22Rv1 (cell line): ENCODE measurements at regions not wholly inside any gene's neighbourhood (a gene's known extent, or its start where the extent isn't known, plus 50 kb on each side); places are given as distances from the start of the nearest gene placed in this dataset.

Experiments
- H3K27ac ChIP-seq: fragments of 450-650 bp; 2 replicates; pipeline ENCODE4 v1.5.1; 2017
- ZFX ChIP-seq: fragments of 450-650 bp; IDR thresholded peaks from 2 replicates; pipeline ENCODE4 v1.6.1; 2017; ENCODE audit warnings: antibody characterized with exemption, borderline replicate concordance
- TF ChIP-seq, protein P1 (sequence below): fragments of 450-650 bp; IDR thresholded peaks from 2 replicates; pipeline ENCODE4 v1.5.1; 2017; ENCODE audit warnings: mild to moderate bottlenecking

DNA sequence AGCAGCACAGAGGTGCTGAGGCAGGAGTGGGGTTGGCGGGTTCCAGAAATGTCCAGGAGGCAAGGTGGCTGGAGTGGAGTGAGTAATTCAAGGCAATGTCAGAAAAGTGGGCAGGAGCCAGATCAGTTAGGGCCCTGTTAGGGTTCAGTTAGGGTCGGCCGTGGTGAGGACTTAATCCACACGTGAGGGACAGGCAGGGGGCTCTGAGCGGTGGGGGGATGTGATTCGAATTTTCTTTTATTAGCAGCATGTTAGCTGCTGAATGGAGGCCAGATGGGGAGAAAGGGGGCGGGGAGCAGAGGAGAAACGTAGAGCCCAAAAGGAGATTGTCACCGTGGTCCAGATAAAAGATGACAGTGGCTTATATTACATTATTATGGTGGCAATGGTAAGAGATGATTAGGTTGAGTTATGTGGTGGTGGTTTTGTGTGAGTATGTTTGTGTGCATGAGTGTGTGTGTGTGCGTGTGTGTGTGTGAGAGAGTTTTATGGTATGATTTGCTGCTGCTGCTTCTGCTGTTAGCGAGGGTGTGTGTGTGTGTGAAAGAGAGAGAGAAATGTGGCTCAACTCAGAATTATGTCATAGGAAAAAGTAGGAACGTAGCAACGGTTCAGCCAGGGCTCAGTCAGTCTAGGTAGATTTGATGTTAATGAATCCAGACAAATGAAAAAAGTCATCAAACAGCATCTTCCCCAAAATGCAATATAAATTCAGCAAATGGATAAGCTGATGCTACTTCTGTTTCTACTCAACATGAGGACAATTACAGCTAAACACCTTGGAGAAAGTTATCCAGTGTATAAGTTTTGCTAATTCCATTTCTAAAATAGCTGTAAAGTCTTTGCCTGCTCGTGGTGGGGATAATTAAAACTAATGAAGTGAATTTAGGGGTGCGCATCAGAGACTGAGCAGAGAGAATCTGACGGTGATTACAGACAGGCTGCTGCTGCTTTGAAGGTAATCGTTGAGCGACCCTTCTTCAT is 390.6 kb downstream of the HAPSTR1 start:
- no peak overlapping the region for H3K27ac ChIP-seq
- TF ChIP-seq ZFX: no peak
- TF ChIP-seq, protein P1, sequence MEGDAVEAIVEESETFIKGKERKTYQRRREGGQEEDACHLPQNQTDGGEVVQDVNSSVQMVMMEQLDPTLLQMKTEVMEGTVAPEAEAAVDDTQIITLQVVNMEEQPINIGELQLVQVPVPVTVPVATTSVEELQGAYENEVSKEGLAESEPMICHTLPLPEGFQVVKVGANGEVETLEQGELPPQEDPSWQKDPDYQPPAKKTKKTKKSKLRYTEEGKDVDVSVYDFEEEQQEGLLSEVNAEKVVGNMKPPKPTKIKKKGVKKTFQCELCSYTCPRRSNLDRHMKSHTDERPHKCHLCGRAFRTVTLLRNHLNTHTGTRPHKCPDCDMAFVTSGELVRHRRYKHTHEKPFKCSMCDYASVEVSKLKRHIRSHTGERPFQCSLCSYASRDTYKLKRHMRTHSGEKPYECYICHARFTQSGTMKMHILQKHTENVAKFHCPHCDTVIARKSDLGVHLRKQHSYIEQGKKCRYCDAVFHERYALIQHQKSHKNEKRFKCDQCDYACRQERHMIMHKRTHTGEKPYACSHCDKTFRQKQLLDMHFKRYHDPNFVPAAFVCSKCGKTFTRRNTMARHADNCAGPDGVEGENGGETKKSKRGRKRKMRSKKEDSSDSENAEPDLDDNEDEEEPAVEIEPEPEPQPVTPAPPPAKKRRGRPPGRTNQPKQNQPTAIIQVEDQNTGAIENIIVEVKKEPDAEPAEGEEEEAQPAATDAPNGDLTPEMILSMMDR: no peak

DNA sequence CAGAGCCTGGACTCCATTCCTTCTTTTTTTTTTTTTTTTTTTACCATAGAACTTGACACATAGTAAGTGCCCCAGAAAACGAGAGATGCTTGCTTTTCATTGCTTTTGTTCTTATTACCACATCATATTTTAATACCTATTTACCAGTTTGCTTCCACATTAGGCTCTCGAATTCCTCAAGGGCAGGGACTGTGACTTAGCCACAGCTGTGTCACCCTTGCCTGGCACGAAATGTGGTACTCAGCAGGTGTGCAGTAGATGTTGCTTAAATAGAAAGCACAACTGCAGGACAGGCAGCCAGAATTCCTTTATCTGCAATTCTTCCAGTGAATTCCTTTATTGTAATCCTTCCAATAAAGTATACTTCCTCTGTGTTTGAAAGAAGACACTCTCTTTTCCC is 393.0 kb downstream of the HAPSTR1 start:
- H3K27ac ChIP-seq: no peak overlapping the region
- TF ChIP-seq, protein P1: no peak
- TF ChIP-seq ZFX: no peak

DNA sequence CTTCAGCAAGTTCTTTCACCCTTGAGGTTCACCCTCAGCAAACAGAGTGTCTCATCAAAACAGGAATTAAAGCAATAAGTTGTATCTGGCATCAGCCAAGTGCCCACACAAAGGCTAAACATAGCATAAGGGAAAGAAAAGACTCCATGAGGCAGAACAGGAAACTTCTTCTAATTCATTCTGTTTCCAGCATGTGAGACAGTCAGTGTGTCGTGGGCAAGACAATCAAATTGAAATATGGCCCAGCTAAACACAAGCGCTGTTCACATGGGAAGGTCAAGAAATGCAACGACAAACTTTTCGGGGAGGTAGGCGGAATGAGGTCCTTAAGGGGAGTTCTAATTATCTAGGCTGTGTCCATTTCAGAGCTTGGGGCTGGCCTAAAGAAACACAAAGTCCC is 393.4 kb downstream of the HAPSTR1 start:
- no peak for TF ChIP-seq ZFX
- TF ChIP-seq, protein P1: no peak
- no peak overlapping the region for H3K27ac ChIP-seq

DNA sequence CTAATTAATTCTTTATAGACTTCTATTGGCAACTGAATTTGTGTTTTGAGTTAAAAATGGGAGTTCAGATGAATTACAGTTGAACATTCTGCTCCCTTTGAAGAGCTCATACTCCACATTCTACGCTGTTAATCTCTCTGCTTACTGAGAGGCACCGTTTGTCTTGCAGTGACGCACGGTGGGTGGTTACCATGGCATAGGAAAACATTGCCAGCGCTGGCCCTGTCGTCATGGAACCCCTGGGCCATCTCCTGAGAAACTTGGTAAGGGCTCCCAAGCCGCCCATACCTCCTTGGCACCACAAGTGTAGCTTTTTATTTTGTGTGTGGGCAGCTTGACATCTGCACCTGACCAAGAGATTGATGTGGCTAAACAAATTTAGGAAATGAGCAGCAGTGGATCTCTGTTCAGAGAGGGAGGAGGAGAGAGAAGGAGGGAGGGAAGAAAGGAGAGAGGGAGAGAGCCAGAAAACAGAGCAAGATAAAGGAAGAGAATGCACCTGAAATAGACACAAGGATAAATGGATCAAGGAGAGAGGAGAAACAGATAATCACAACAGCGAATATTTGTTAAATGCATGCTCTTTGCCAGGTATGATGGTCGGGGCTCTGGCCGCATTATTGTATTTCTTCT is 398.5 kb downstream of the HAPSTR1 start:
- TF ChIP-seq, protein P1: no peak
- TF ChIP-seq ZFX: no peak
- H3K27ac ChIP-seq: no peak overlapping the region

DNA sequence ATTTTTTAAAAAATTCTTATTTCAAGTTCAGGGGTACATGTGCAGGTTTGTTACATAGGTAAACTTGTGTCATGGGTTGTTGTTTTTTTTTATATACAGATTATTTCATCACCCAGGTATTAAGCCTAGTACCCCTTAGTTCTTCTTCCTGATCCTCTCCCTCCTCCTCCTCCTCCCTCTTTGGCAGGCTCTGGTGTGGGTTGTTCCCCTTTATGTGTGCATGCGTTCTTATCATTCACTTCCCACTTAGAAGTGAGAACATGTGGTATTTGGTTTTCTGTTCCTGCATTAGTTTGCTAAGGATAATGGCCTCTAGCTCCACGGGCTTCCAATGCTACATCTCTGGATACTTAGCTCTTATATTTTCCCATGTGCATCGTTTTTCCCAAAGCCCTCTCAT is 404.4 kb downstream of the HAPSTR1 start:
- TF ChIP-seq, protein P1: no peak
- no peak for TF ChIP-seq ZFX
- H3K27ac ChIP-seq: no peak overlapping the region

DNA sequence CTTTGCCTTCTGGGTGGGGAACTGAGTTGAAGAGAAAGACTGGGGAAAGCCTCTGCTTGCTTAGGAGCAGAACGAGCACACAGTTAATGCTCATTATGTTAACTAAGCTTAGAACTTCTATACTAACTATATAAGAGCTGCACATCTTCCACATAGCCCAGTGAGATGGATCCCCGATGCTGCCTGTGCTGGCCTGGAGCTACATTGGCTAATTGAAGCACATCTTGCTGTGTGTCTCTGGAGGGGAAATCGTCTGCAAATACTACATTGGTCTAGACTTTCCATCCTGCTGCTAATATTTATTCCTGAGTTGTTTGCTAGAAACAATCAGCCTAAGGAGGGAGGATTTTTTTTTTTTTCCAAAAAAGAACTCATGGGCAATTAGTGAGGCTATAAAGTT is 406.3 kb downstream of the HAPSTR1 start:
- H3K27ac ChIP-seq: no peak overlapping the region
- TF ChIP-seq ZFX: no peak
- TF ChIP-seq, protein P1: no peak
